COLO668 (cell line): ENCODE measurements at regions not wholly inside any gene's neighbourhood (a gene's known extent, or its start where the extent isn't known, plus 50 kb on each side); places are given as distances from the start of the nearest gene placed in this dataset.

Experiments
- DNase-seq: peaks from one replicate; lab custom pipeline; 2025; ENCODE audit not compliant: unreplicated experiment; lab: John Stamatoyannopoulos, UW

- DNase-seq, result no peak
Observed at GRCh38 chr14:34219661-34220377, 242.2 kb downstream of the SPTSSA start.

GRCh38 chr14:34218881-34219280 lies 243.2 kb downstream of the SPTSSA start:
- DNase-seq, result no peak

- DNase-seq, result no peak
Observed at GRCh38 chr14:34214961-34215360, 247.1 kb downstream of the SPTSSA start.

- no peak for DNase-seq
Observed at GRCh38 chr14:34213332-34213731, 248.7 kb downstream of the SPTSSA start.

DNA sequence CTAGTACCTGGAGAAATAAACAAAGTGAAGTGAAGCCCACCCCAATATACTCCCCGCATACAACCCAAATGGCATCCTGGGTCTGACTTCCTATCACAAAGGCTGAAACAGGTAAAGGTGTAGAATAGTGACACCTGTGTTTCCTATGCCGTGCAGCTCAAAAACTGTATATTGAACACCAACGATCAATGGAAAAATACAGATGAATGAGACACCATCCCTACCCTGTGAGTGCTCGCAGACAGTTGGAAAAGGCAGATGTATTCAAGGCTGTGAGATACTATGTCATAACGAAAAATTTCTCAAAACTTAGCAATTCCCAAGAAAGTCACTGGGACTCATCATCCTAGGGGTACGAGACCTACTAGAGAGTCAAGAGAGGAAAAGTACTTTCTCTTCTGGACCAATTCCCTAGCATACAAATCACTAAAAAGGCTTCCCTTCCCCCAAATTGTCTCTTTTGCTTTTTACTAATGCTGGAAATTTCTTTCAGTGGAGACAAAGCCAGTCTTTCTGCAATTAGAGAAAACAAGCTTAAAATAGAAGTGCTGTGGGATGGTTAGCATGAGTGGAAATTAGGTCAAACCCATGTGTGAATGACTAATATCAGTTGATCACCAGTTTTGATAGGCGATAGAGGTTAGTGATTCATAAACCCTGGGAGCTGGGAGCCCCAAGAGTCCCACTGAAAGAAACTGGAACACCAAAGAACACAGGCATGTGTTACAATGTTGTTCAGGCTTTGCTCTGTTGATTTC lies 249.7 kb downstream of the SPTSSA start:
- no peak for DNase-seq

- no peak for DNase-seq
Observed at GRCh38 chr14:34211732-34212131, 250.3 kb downstream of the SPTSSA start.

DNA sequence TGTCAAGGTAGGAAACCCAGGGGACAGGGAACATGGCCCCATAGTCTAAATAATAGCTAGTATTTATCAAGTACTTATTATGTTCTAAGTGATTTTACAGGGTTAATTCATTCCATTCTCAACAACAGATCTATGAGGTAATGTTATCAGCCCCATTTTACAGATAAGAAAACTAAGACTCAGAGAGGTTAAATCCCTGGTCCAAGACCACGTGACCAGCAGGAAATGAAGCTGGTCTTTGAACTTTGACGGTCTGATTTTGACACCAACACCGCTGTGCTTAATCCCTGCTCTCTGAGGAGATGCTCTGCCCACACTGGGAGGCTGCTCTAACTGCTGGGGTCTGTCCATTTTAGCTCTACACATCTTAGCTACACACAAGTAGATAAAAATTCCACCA lies 253.5 kb downstream of the SPTSSA start:
- no peak for DNase-seq

DNA sequence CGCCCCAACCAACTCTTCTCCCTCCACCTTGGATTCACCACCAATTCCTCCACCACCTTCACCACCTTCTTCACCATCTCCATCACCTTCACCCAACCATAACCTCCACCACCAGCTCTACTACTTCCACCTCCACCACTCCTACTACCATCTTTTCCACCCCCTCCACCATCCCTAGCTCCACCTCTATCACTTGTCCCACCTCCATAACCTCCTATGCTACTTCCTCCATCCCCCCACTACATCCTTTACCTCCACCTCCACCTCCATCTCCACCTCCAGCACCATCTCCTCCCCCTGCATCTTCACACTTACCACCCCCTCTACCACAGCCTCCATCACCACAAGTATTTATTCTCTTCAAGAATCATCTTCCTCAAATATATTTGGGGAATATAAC lies 254.9 kb upstream of the EGLN3 start:
- no peak for DNase-seq

GRCh38 chr14:34204774-34205173 lies 253.9 kb upstream of the EGLN3 start:
- DNase-seq, result no peak

GRCh38 chr14:34203251-34203722 lies 252.4 kb upstream of the EGLN3 start:
- DNase-seq, result no peak

- DNase-seq, result no peak
Observed at GRCh38 chr14:34201909-34202637, 251.2 kb upstream of the EGLN3 start.

DNA sequence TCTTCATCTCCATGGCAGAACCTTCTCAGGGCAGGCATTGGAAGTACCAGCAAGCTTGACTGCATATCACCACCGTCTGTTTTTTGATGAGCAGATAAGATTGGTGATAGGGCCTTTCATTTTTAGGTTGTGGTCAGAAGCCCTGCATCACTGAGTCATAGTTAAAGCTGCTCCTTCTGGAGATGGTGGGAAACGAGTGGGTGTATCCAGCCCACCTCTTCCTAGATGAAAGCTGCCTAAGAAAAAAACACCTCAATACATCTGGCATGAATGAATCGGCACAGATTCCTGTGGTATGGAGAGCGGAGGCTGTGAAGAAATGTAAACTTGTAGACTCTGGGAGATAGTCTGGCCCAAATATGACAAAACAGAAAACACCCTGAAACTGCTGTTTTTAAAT lies 248.7 kb upstream of the EGLN3 start:
- DNase-seq, result no peak

- DNase-seq, result no peak
Observed at GRCh38 chr14:34198096-34198495, 247.2 kb upstream of the EGLN3 start.

DNA sequence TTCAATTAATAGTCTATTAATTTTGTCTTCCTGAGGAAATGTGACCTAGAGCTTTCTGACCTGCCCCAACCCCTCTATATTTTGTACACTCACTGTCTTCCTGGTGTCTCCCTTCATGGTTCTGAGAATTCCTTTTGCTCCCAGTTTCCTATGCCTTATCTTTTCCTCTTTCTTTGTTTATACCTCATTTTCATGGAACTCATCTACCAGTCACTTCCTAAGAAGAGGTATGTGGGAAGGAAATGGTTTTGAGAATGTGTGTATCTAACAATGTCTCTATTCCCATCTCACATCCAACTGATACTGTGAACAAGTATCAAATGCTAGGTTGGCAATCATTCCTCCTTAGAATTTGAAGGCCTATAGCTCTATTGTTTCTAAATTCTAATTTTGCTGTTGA lies 245.1 kb upstream of the EGLN3 start:
- DNase-seq, result no peak

- DNase-seq, result no peak
Observed at GRCh38 chr14:34190717-34191116, 239.8 kb upstream of the EGLN3 start.

DNA sequence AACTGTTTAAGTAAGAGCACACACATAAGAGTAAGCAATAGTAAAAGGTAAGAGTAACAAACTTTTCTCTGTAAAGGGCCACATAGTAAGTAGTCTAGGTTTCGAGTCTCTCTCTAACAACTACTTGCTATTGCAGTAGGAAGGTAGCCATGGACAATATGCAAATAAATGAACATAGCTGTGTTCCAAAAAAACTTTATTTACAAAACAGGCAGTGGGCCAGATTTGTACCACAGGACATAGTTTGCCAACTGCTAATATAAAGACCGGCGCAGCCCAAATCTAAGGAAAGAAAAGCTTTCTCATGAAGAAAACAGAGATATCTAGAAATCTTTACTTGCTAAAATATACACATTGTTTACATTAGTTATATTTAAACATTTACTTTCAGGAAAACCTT lies 239.0 kb upstream of the EGLN3 start:
- DNase-seq, result no peak

- DNase-seq, result no peak
Observed at GRCh38 chr14:34187519-34188044, 236.7 kb upstream of the EGLN3 start.

- no peak for DNase-seq
Observed at GRCh38 chr14:34187061-34187460, 236.2 kb upstream of the EGLN3 start.

DNA sequence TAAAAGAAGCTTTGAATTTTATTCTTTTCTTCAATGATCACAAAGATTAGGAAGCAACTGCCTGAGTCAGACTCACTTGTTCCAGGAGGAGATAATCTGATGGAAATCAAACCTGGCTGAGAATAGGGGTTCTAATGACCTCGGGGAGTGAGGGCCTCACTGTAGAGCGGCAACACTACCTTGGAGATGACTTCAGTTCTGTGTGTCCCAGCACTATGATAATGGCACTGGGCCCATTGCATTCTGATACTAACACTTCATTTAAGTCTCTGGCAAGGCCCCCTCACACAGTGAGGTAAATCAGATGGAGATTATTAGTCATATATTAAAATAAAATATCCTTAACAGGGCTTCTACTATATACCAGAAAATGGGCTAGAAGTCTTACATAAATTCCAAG lies 233.3 kb upstream of the EGLN3 start:
- DNase-seq, result no peak

GRCh38 chr14:34183478-34183877 lies 232.6 kb upstream of the EGLN3 start:
- DNase-seq, result no peak

DNA sequence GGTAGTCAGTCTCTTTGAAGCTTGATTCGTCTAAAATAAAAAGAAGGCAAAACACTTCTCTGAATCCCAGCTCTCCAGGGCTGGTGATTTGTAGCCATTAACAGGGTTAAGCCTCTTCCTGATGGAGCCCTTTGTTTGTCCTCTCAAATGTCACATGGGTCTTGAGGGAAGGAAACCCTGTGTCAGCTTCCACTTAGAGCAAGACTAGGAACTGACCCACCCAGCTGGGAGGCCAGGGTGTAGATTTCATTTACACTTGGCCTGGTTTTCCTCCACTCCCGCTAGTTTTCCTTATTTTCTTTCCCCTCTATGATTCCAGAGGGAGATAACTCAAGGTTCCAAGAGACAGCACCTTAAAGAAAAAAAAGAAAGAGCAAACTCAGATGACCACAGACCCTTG lies 230.5 kb upstream of the EGLN3 start:
- peak; percentile 54 for DNase-seq

GRCh38 chr14:34180869-34181268 lies 230.0 kb upstream of the EGLN3 start:
- DNase-seq, result no peak
